HG02759 (cell line): ENCODE measurements at regions not wholly inside any gene's neighbourhood (a gene's known extent, or its start where the extent isn't known, plus 50 kb on each side); places are given as distances from the start of the nearest gene placed in this dataset.
"Not testable (repeated sequence)": the region's sequence is repeated elsewhere in the genome, so short reads cannot be mapped to it uniquely, and the experiment has no call there.

Experiments used
- ATAC-seq: cut with Tn5 transposase; IDR thresholded peaks from one replicate; pipeline ENCODE4 v1.9.1; 2021; ENCODE audit warnings: mild to moderate bottlenecking, moderate library complexity; ENCODE audit not compliant: unreplicated experiment

- ATAC-seq, result no peak
Observed at GRCh38 chr3:35042210-35042991, 596.9 kb upstream of the ARPP21 start.

GRCh38 chr3:35043040-35043439 is 596.3 kb upstream of the ARPP21 start:
- no peak for ATAC-seq

- no peak for ATAC-seq
Observed at GRCh38 chr3:35044190-35044589, 595.1 kb upstream of the ARPP21 start.

GRCh38 chr3:35045118-35045517 is 594.2 kb upstream of the ARPP21 start:
- ATAC-seq, result no peak

- no peak for ATAC-seq
Observed at GRCh38 chr3:35064761-35065160, 574.6 kb upstream of the ARPP21 start.

GRCh38 chr3:35065891-35066290 is 573.4 kb upstream of the ARPP21 start:
- no peak for ATAC-seq

GRCh38 chr3:35067750-35068149 is 571.6 kb upstream of the ARPP21 start:
- no peak for ATAC-seq

- ATAC-seq, result no peak
Observed at GRCh38 chr3:35070088-35070487, 569.2 kb upstream of the ARPP21 start.

- ATAC-seq, result no peak
Observed at GRCh38 chr3:35071772-35072171, 567.6 kb upstream of the ARPP21 start.

GRCh38 chr3:35078780-35079179 is 560.5 kb upstream of the ARPP21 start:
- no peak for ATAC-seq

- no peak for ATAC-seq
Observed at GRCh38 chr3:35079403-35079802, 559.9 kb upstream of the ARPP21 start.

GRCh38 chr3:35081899-35082298 is 557.4 kb upstream of the ARPP21 start:
- no peak for ATAC-seq

- no peak for ATAC-seq
Observed at GRCh38 chr3:35088943-35089342, 550.4 kb upstream of the ARPP21 start.

GRCh38 chr3:35114686-35115085 is 524.6 kb upstream of the ARPP21 start:
- no peak for ATAC-seq

GRCh38 chr3:35120026-35120425 is 519.3 kb upstream of the ARPP21 start:
- ATAC-seq, result no peak

- no peak for ATAC-seq
Observed at GRCh38 chr3:35137612-35138011, 501.7 kb upstream of the ARPP21 start.

GRCh38 chr3:35141406-35141805 is 497.9 kb upstream of the ARPP21 start:
- no peak for ATAC-seq

- ATAC-seq, result no peak
Observed at GRCh38 chr3:35144011-35144410, 495.3 kb upstream of the ARPP21 start.

GRCh38 chr3:35146256-35147035 is 492.9 kb upstream of the ARPP21 start:
- ATAC-seq, result not testable (repeated sequence)

- ATAC-seq, result no peak
Observed at GRCh38 chr3:35183927-35184675, 455.2 kb upstream of the ARPP21 start.

GRCh38 chr3:35184775-35185174 is 454.6 kb upstream of the ARPP21 start:
- no peak for ATAC-seq

GRCh38 chr3:35187908-35188307 is 451.4 kb upstream of the ARPP21 start:
- ATAC-seq, result no peak
